WTC11 (cell line): ENCODE measurements at regions not wholly inside any gene's neighbourhood (a gene's known extent, or its start where the extent isn't known, plus 50 kb on each side); places are given as distances from the start of the nearest gene placed in this dataset.

Experiments
- CREB1 ChIP-seq: sonication (generic); formaldehyde crosslinking; IDR thresholded peaks from 2 replicates; pipeline ENCODE4 v1.8.0; 2023; ENCODE audit warnings: mild to moderate bottlenecking, missing genetic modification reagents
- FOXJ3 ChIP-seq: sonication (generic); formaldehyde crosslinking; IDR thresholded peaks from 2 replicates; pipeline ENCODE4 v1.9.0; 2021; ENCODE audit warnings: missing genetic modification reagents, mild to moderate bottlenecking, borderline replicate concordance
- PRDM15 ChIP-seq: sonication (generic); formaldehyde crosslinking; IDR thresholded peaks from 2 replicates; pipeline ENCODE4 v1.8.0; 2022; ENCODE audit warnings: missing genetic modification reagents
- ZNF219 ChIP-seq: sonication (generic); formaldehyde crosslinking; IDR thresholded peaks from 2 replicates; pipeline ENCODE4 v1.8.0; 2023; ENCODE audit warnings: missing genetic modification reagents, mild to moderate bottlenecking, borderline replicate concordance
- TF ChIP-seq, protein P1 (sequence below): fragments of 200-600 bp; IDR thresholded peaks from 2 replicates; pipeline ENCODE4 v1.8.0; 2022; ENCODE audit warnings: antibody characterized with exemption

- TF ChIP-seq FOXJ3 (CRISPR knock-in tag) (no peak), ZNF219 (CRISPR knock-in tag) (no peak), CREB1 (CRISPR knock-in tag) (no peak), PRDM15 (CRISPR knock-in tag) (no peak)
- TF ChIP-seq, protein P1, sequence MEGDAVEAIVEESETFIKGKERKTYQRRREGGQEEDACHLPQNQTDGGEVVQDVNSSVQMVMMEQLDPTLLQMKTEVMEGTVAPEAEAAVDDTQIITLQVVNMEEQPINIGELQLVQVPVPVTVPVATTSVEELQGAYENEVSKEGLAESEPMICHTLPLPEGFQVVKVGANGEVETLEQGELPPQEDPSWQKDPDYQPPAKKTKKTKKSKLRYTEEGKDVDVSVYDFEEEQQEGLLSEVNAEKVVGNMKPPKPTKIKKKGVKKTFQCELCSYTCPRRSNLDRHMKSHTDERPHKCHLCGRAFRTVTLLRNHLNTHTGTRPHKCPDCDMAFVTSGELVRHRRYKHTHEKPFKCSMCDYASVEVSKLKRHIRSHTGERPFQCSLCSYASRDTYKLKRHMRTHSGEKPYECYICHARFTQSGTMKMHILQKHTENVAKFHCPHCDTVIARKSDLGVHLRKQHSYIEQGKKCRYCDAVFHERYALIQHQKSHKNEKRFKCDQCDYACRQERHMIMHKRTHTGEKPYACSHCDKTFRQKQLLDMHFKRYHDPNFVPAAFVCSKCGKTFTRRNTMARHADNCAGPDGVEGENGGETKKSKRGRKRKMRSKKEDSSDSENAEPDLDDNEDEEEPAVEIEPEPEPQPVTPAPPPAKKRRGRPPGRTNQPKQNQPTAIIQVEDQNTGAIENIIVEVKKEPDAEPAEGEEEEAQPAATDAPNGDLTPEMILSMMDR = no peak
Measured at GRCh38 chr11:33417121-33417520, 159.9 kb downstream of the HIPK3 start.
